GM12878 (cell line): ENCODE measurements at regions not wholly inside any gene's neighbourhood (a gene's known extent, or its start where the extent isn't known, plus 50 kb on each side); places are given as distances from the start of the nearest gene placed in this dataset.

Experiments
- ATAC-seq: fragments of 200-7000 bp; cut with Tn5 transposase; 3 replicates; pipeline ENCODE4 v1.9.1; 2020; ENCODE audit warnings: mild to moderate bottlenecking, moderate library complexity
- BruUV-seq: library from RNA; stranded (reverse); fragments of 400-500 nt; replicated peaks from 2 replicates; lab custom pipeline; 2021; lab: Mats Ljungman, UMichigan
- CTCF ChIA-PET: fragments of 300-600 bp; sonication (Branson Sonifier 250); formaldehyde crosslinking; extraction: SDS; loops from one replicate; lab custom pipeline; 2021; ENCODE audit warnings: inconsistent platforms; lab: Yijun Ruan, JAX
- POLR2A ChIA-PET: fragments of 350-600 bp; formaldehyde crosslinking; extraction: SDS; loops from one replicate; lab custom pipeline; 2021; ENCODE audit warnings: inconsistent platforms; lab: Charles Lee
- RAD21 ChIA-PET: fragments of 300-600 bp; sonication (Branson Sonifier 250); formaldehyde crosslinking; loops from one replicate; lab custom pipeline; 2023; ENCODE audit warnings: antibody characterized with exemption; ENCODE audit not compliant: unreplicated experiment; lab: Charles Lee
- SMC1A ChIA-PET: fragments of 300-600 bp; sonication (Branson Sonifier 250); formaldehyde crosslinking; loops from one replicate; lab custom pipeline; 2023; ENCODE audit not compliant: unreplicated experiment, uncharacterized antibody; lab: Charles Lee
- DNase-seq: peaks from one replicate; pipeline ENCODE4 v3.0.0-alpha.2; 2011; ENCODE audit warnings: low read depth, low spot score
- FAIRE-seq: peaks from 3 replicates; lab custom pipeline; 2011; peaks lifted over from hg19 to GRCh38; lab: Jason Lieb, UNC
- H2AFZ ChIP-seq: 2 replicates; pipeline ENCODE4 v1.6.0; 2011; ENCODE audit warnings: low read depth, low read length, control low read depth; ENCODE audit not compliant: control insufficient read depth
- H3K27ac ChIP-seq: 2 replicates; pipeline ENCODE4 v1.5.1; 2011; ENCODE audit warnings: control low read depth; ENCODE audit not compliant: control insufficient read depth, insufficient read depth
- H3K27me3 ChIP-seq, 2 experiments: replicated peaks in 1 of 2; 2 replicates each; pipeline versions ENCODE4 v1.6.0 to v1.6.1; 2011; ENCODE audit warnings: low read length in 1 of 2; ENCODE audit not compliant: control insufficient read depth in 2 of 2, insufficient read depth in 2 of 2
- H3K36me3 ChIP-seq, 2 experiments: 2 replicates each; pipeline ENCODE4 v1.5.1; 2011; ENCODE audit warnings: low read length in 1 of 2; ENCODE audit not compliant: control insufficient read depth in 2 of 2, insufficient read depth in 2 of 2
- H3K4me1 ChIP-seq: 2 replicates; pipeline ENCODE4 v1.6.1; 2011; ENCODE audit warnings: mild to moderate bottlenecking, low read length, moderate library complexity, mixed read lengths; ENCODE audit not compliant: control insufficient read depth, insufficient read depth
- H3K4me2 ChIP-seq: 2 replicates; pipeline ENCODE4 v1.6.0; 2011; ENCODE audit warnings: control low read depth; ENCODE audit not compliant: control insufficient read depth, insufficient read depth
- H3K4me3 ChIP-seq: fragments of 200-600 bp; sonication (generic); 2 replicates; pipeline ENCODE4 v1.5.1; 2016
- H3K79me2 ChIP-seq: 2 replicates; pipeline ENCODE4 v1.6.0; 2011; ENCODE audit warnings: low read length; ENCODE audit not compliant: control insufficient read depth, insufficient read depth
- H3K9ac ChIP-seq: 2 replicates; pipeline ENCODE4 v1.8.0; 2011; ENCODE audit warnings: low read length, control low read depth, mixed read lengths; ENCODE audit not compliant: control insufficient read depth, insufficient read depth
- H3K9me3 ChIP-seq: replicated peaks from 3 replicates; pipeline ENCODE4 v1.5.1; 2011; ENCODE audit warnings: mild to moderate bottlenecking, low read length; ENCODE audit not compliant: control insufficient read depth, insufficient read depth
- H4K20me1 ChIP-seq: 2 replicates; pipeline ENCODE4 v1.6.0; 2011; ENCODE audit not compliant: control insufficient read depth, insufficient read depth
- BCL11A ChIP-seq: IDR thresholded peaks from 2 replicates; pipeline ENCODE4 v1.6.1; 2011; ENCODE audit warnings: low read depth, low read length
- CBFB ChIP-seq: IDR thresholded peaks from 2 replicates; pipeline ENCODE4 v1.6.1; 2016; ENCODE audit warnings: antibody characterized with exemption, low read depth
- CREB1 ChIP-seq: IDR thresholded peaks from 2 replicates; pipeline ENCODE4 v1.6.1; 2012; ENCODE audit warnings: low read depth, mild to moderate bottlenecking, inconsistent platforms
- DPF2 ChIP-seq: fragments of 450-650 bp; IDR thresholded peaks from 2 replicates; pipeline ENCODE4 v1.6.1; 2017; ENCODE audit warnings: mild to moderate bottlenecking
- MXI1 ChIP-seq: fragments of 150-350 bp; IDR thresholded peaks from 2 replicates; pipeline ENCODE4 v1.6.1; 2011; ENCODE audit warnings: low read depth, mild to moderate bottlenecking, inconsistent platforms, low read length, improper control_type of control experiment
- NFYA ChIP-seq: IDR thresholded peaks from 2 replicates; pipeline ENCODE4 v1.6.1; 2011; ENCODE audit warnings: low read depth, mild to moderate bottlenecking, low read length, improper control_type of control experiment, borderline replicate concordance
- NR2C2 ChIP-seq: IDR thresholded peaks from 2 replicates; pipeline ENCODE4 v1.6.1; 2011; ENCODE audit warnings: borderline replicate concordance, low read depth; ENCODE audit not compliant: control insufficient read depth, insufficient read length
- PAX5 ChIP-seq: IDR thresholded peaks from 2 replicates; pipeline ENCODE4 v1.6.1; 2011; ENCODE audit warnings: low read depth, low read length, borderline replicate concordance
- RFX5 ChIP-seq: IDR thresholded peaks from 2 replicates; pipeline ENCODE4 v1.6.1; 2011; ENCODE audit warnings: low read depth, low read length, improper control_type of control experiment
- SMC3 ChIP-seq: IDR thresholded peaks from 2 replicates; pipeline ENCODE4 v1.6.1; 2011; ENCODE audit warnings: low read length, improper control_type of control experiment, borderline replicate concordance
- TCF3 ChIP-seq: IDR thresholded peaks from 2 replicates; pipeline ENCODE4 v1.6.1; 2012; ENCODE audit warnings: low read depth, mild to moderate bottlenecking, low read length, borderline replicate concordance; ENCODE audit not compliant: insufficient read depth
- WRNIP1 ChIP-seq: IDR thresholded peaks from 2 replicates; pipeline ENCODE4 v1.6.1; 2011; ENCODE audit warnings: low read depth, low read length, improper control_type of control experiment, borderline replicate concordance
- YY1 ChIP-seq: IDR thresholded peaks from 2 replicates; pipeline ENCODE4 v1.6.1; 2011; ENCODE audit warnings: low read depth, mild to moderate bottlenecking, low read length
- ZNF207 ChIP-seq: fragments of 450-650 bp; IDR thresholded peaks from 2 replicates; pipeline ENCODE4 v1.6.1; 2014; ENCODE audit warnings: antibody characterized with exemption, mild to moderate bottlenecking, borderline replicate concordance
- ZSCAN29 ChIP-seq: fragments of 450-650 bp; IDR thresholded peaks from 2 replicates; pipeline ENCODE4 v1.6.1; 2017; ENCODE audit warnings: mild to moderate bottlenecking, moderate library complexity
- WGBS: methylation state at CpG from one replicate; pipeline ENCODE4 v1.1.6; 2016; ENCODE audit warnings: low lambda C conversion rate; ENCODE audit not compliant: insufficient replicate concordance, insufficient coverage; ENCODE audit errors: missing lambda C conversion rate; 5-methylcytosine and 5-hydroxymethylcytosine counted together
- in situ Hi-C: fragments of 300-500 bp; cut with MboI; formaldehyde crosslinking; loops from 9 replicates; pipeline ENCODE4 v1.14.3; 2018; ENCODE audit warnings: mixed read lengths
- intact Hi-C: fragments of 100-400 bp; cut with micrococcal nuclease; formaldehyde crosslinking; loops from one replicate; pipeline ENCODE4 v1.14.2; 2022; ENCODE audit not compliant: unreplicated experiment
- TF ChIP-seq, protein P1 (sequence below): IDR thresholded peaks from 2 replicates; pipeline ENCODE4 v1.6.1; 2012; ENCODE audit warnings: low read depth, low read length, improper control_type of control experiment
- TF ChIP-seq, protein P2 (sequence below): fragments of 150-350 bp; IDR thresholded peaks from 2 replicates; pipeline ENCODE4 v1.6.1; 2016; ENCODE audit warnings: low read depth, low read length
- TF ChIP-seq, protein P3 (sequence below): IDR thresholded peaks from 2 replicates; pipeline ENCODE4 v1.6.1; 2011; ENCODE audit warnings: borderline replicate concordance, low read depth, mild to moderate bottlenecking, moderate library complexity, mixed read lengths, low read length; ENCODE audit not compliant: insufficient read depth; ENCODE audit errors: extremely low read length
- TF ChIP-seq, protein P4 (sequence below): IDR thresholded peaks from 2 replicates; pipeline ENCODE4 v1.6.1; 2012; ENCODE audit warnings: low read depth, low read length, improper control_type of control experiment

DNA sequence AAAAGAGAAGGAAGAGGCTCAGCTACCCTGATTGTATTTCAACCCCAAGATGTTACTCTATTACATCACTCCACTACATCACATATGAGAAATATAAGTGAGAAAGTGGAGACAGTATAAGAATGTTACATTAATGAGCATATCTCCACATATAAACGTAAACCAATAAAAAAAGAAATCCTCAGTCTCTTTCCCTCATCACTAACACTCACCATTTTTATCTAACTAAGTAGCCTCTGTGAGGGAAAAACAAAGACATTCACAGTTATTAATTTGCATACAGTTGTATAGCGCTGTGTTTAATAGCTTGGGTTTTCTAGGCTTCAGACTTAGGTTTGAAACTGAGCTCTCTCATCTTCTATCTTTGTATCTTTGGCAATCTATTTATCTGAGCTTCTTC, 489.1 kb upstream of the LRRTM4 start (continued):
- TF ChIP-seq NR2C2 (no peak), DPF2 (no peak), PAX5 (no peak), TCF3 (no peak), RFX5 (no peak)
- TF ChIP-seq, protein P1, sequence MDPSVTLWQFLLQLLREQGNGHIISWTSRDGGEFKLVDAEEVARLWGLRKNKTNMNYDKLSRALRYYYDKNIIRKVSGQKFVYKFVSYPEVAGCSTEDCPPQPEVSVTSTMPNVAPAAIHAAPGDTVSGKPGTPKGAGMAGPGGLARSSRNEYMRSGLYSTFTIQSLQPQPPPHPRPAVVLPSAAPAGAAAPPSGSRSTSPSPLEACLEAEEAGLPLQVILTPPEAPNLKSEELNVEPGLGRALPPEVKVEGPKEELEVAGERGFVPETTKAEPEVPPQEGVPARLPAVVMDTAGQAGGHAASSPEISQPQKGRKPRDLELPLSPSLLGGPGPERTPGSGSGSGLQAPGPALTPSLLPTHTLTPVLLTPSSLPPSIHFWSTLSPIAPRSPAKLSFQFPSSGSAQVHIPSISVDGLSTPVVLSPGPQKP, result no peak
- TF ChIP-seq, protein P2, sequence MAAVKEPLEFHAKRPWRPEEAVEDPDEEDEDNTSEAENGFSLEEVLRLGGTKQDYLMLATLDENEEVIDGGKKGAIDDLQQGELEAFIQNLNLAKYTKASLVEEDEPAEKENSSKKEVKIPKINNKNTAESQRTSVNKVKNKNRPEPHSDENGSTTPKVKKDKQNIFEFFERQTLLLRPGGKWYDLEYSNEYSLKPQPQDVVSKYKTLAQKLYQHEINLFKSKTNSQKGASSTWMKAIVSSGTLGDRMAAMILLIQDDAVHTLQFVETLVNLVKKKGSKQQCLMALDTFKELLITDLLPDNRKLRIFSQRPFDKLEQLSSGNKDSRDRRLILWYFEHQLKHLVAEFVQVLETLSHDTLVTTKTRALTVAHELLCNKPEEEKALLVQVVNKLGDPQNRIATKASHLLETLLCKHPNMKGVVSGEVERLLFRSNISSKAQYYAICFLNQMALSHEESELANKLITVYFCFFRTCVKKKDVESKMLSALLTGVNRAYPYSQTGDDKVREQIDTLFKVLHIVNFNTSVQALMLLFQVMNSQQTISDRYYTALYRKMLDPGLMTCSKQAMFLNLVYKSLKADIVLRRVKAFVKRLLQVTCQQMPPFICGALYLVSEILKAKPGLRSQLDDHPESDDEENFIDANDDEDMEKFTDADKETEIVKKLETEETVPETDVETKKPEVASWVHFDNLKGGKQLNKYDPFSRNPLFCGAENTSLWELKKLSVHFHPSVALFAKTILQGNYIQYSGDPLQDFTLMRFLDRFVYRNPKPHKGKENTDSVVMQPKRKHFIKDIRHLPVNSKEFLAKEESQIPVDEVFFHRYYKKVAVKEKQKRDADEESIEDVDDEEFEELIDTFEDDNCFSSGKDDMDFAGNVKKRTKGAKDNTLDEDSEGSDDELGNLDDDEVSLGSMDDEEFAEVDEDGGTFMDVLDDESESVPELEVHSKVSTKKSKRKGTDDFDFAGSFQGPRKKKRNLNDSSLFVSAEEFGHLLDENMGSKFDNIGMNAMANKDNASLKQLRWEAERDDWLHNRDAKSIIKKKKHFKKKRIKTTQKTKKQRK, result no peak
- TF ChIP-seq, all 136 proteins: peak for 0

DNA sequence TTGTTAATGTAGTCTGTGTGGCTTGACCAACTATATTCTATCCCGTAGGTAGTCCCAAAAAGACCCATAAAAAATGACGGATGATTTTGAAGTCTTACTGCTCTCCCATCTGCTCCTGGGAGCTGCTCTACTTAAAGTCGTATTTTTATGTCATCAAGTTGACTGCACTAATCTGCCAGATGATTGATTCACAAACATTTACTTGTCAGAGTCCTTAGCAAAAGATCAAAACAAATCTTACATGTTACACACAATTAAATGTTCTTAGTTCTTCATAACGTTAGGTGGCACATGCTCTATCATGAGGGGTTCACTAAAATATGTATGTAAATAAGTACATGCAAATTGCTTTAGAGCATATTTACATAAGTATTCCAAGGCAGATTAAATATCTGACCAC, 498.3 kb upstream of the LRRTM4 start:
- in situ Hi-C loops (no loop called here), intact Hi-C loops (no loop called here)
- FAIRE-seq (no peak), DNase-seq (no peak), ATAC-seq (no peak)
- RAD21 ChIA-PET, result no interaction called here
- SMC1A ChIA-PET, result no interaction called here
- H4K20me1 ChIP-seq, result no peaks in the 10 kb centered on the region
- CTCF ChIA-PET, result no interaction called here
- no peak overlapping the region for H3K4me2 ChIP-seq
- no peaks in the 10 kb centered on the region for H3K27me3 ChIP-seq
- 7% methylated on average over 4 of the region's 4 CpGs for WGBS
- no peaks in the 10 kb centered on the region for H3K4me1 ChIP-seq
- no TSS peak for BruUV-seq
- no peak overlapping the region for H3K27ac ChIP-seq
- no peak overlapping the region for H2AFZ ChIP-seq
- no peak overlapping the region for H3K4me3 ChIP-seq
- H3K9me3 ChIP-seq, result no peaks in the 10 kb centered on the region
- POLR2A ChIA-PET, result no interaction called here
- H3K9ac ChIP-seq, result no peak overlapping the region
- H3K36me3 ChIP-seq, result no peaks in the 10 kb centered on the region
- H3K79me2 ChIP-seq, result no peaks in the 10 kb centered on the region
- TF ChIP-seq ZNF207 (no peak), BCL11A (no peak), CREB1 (no peak), NFYA (no peak), CBFB (no peak), WRNIP1 (no peak), ZSCAN29 (no peak), SMC3 (no peak), YY1 (no peak), MXI1 (no peak)
- TF ChIP-seq, protein P3, sequence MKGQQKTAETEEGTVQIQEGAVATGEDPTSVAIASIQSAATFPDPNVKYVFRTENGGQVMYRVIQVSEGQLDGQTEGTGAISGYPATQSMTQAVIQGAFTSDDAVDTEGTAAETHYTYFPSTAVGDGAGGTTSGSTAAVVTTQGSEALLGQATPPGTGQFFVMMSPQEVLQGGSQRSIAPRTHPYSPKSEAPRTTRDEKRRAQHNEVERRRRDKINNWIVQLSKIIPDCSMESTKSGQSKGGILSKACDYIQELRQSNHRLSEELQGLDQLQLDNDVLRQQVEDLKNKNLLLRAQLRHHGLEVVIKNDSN, result no peak
- TF ChIP-seq, protein P4, sequence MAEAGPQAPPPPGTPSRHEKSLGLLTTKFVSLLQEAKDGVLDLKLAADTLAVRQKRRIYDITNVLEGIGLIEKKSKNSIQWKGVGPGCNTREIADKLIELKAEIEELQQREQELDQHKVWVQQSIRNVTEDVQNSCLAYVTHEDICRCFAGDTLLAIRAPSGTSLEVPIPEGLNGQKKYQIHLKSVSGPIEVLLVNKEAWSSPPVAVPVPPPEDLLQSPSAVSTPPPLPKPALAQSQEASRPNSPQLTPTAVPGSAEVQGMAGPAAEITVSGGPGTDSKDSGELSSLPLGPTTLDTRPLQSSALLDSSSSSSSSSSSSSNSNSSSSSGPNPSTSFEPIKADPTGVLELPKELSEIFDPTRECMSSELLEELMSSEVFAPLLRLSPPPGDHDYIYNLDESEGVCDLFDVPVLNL, result no peak
